ENCODE measurements at regions not wholly inside any gene's neighbourhood (a gene's known extent, or its start where the extent isn't known, plus 50 kb on each side); places are given as distances from the start of the nearest gene placed in this dataset.

DNA sequence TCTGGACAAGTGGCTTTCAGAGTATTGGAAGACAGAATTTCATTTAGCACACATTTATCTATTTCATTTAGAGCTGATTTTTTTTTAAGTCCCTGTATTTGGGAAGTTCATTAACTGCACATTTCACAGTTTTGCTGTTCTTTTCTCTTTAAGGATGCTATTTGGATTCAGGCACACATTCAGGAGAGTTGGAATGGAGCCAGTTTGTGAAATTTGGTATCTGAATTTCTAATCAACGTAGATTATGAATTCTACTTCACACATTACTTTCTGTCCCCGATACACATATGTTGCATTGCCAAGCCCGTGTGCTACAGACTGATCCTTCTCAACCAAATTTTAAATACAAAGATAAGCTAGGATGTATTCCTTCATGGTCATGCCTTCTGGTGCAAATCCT is 503.9 kb downstream of the IRS1 start:
- TF ChIP-seq CTCF (conservative IDR thresholded peaks at IDR 0.05) (no peak), ZFX (IDR thresholded peaks at IDR 0.05) (no peak)
